Stimulated activated CD8-positive, alpha-beta memory T cell treated with anti-CD3 and anti-CD28 coated beads, Interleukin-15, amount 100 ng/mL, for 1 hour (primary cell): ENCODE measurements at regions not wholly inside any gene's neighbourhood (a gene's known extent, or its start where the extent isn't known, plus 50 kb on each side); places are given as distances from the start of the nearest gene placed in this dataset.

Experiments used
- DNase-seq: peaks from one replicate; pipeline ENCODE4 v3.0.0-alpha.2; 2020; ENCODE audit warnings: low read depth

DNA sequence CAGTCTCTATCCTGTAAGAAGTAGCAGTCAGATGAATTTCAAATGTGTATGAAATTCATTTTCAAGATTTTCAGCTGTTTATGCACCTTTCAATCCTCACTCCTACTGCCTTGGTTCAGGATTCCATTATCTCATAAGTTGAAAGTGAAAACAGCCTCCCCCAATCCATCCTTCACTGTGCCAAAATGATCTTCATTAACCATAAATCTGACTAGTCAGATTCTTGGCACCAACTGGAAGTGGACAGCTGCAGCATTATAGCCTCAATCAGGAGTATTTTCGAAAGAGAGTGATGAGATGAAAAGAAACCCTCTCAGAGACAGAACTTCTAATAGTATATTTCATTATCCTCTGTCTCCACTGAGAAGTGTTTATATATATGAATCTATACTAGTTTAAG, 365.3 kb upstream of the PDGFD start:
- DNase-seq = no peak

DNA sequence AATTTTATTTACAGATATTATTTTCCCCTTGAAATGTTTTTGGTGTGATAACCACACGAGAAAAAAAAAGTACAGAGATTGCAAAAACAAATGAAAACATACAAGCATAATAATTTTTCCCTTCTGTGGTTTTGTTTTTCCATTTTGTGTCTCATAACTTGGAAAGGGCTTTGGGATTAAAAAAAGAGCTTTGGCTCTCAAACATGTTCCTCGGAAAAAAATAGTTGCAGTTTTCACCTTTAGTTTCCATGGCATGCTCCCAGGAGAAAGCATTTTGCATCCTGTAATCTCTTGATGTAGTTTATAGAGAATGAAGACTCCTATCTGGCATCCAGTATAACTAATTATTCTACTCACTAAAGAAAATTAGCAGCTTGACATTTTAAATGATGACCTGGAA, 362.1 kb upstream of the PDGFD start:
- DNase-seq = no peak

GRCh38 chr11:104525416-104525815, 361.5 kb upstream of the PDGFD start:
- no peak for DNase-seq

DNA sequence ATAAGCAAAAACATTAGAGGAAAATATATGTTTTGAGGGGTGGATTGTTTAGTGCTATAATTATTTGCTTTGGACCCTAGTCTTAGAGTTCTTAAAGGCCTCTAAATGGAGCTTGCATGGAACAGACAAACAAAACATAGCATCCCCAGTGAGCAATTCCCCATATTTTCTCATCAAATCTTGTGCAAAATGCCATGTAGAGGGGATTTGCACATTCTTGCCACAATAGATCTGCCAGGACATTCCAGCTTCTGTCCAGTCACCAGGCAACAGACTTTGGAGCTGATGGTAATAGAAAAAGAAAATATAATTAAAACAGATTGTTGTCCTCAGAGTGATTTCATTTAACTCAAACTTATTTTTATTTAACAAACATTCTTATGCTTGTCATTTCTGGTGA, 360.3 kb upstream of the PDGFD start:
- DNase-seq = no peak

DNA sequence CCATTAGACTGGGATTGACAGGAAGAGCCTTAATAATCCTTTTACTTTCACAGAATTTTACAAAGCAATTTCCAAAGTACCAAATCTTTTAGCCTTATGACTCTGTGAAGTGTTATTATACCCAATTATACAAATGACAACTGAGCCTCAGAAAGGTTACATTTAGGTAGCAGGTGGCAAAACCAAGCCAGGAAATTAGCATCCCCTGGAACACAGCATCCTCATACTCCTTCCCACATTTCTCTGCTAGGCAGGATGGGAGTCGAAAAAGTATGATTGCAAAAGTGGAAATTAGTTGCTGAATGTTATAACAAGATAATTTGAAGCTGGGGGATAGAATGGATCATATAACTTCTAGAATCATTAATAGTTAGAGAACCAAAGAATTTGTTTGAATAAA, 359.7 kb upstream of the PDGFD start:
- DNase-seq = no peak

GRCh38 chr11:104522650-104523049, 358.7 kb upstream of the PDGFD start:
- no peak for DNase-seq

- DNase-seq = no peak
These were observed 358.2 kb upstream of the PDGFD start for GRCh38 chr11:104522123-104522522.

GRCh38 chr11:104510169-104510568, 346.2 kb upstream of the PDGFD start:
- no peak for DNase-seq

GRCh38 chr11:104490182-104490581, 326.2 kb upstream of the PDGFD start:
- DNase-seq = no peak

DNA sequence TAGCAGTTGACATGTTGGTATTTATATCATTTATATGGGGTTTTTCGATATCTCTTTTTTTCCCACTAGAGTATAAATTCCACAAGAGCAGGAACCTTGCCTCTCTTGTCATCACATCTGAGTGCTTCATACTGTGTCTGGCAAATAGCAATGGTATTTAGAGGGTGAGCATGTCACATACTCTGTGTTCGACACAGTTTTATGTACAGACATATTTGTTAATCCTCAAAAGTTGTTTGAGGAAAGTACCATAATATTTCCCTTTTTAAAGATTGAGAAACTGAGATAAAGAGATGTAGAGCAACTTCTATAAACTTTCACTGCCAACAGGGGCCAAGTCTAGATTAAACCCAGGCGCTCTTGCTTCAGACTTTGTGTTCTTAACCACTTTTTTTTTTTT, 324.6 kb upstream of the PDGFD start:
- DNase-seq = no peak

GRCh38 chr11:104487046-104487806, 323.3 kb upstream of the PDGFD start:
- DNase-seq = no peak

- no peak for DNase-seq
These were observed 321.0 kb upstream of the PDGFD start for GRCh38 chr11:104484804-104485554.

DNA sequence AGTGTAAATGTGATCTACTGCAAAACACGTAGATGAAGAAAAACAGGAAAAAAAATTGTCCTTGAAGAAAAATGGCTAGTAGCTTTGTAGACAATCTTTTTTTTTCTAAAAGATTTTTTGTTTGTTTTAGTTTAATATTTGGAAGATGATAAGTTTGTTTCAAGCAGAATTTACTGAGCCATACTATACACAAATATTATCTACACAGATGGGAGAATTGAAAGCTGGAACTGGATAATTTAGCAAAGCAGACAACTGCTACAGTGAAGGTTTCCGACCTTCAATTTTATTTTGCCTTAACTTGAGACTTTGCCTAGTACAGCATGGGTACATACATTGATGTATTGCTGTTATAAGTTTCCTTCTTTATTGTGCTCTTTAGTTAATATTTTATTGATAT, 313.0 kb upstream of the PDGFD start:
- no peak for DNase-seq

- DNase-seq = no peak
These were observed 312.5 kb upstream of the PDGFD start for GRCh38 chr11:104476454-104476853.

GRCh38 chr11:104467404-104467803, 303.5 kb upstream of the PDGFD start:
- DNase-seq = no peak

GRCh38 chr11:104465321-104465720, 301.4 kb upstream of the PDGFD start:
- DNase-seq = no peak

GRCh38 chr11:104464691-104465090, 300.7 kb upstream of the PDGFD start:
- no peak for DNase-seq

GRCh38 chr11:104462341-104462740, 298.4 kb upstream of the PDGFD start:
- no peak for DNase-seq

DNA sequence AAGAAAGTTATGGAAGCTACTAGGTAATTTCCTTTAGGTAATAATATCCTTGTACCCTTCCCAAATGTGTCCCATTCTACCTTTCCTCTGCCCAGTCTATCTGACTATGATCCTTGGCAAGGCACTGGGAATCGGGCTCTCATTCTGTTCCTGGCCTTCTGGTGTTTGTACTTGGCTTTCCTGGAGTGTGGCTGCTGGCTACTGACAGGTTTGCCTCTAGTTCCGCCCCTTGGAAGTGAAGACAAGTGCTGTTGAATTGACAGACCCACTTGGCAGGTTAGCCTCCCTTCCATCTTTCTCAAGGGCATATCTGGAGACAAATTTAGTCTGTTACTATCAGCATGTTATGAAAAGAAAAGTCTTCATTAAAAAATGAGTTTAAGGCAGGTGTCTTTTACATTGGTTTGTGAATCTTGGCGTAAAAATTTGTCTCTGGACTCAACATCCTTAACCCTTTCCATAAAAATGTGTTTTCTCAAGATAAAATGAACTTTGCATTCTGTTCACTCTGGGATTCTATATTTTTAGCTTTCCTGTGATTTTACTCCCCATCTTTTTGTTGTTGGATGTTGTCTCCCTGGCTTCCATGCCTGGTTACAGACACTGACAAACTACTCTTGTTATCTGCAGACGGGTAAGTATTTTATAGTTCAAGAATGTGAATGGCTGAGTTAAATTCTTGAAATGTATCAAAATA, 287.4 kb upstream of the PDGFD start:
- DNase-seq = no peak

- no peak for DNase-seq
These were observed 279.4 kb upstream of the PDGFD start for GRCh38 chr11:104443387-104443786.

DNA sequence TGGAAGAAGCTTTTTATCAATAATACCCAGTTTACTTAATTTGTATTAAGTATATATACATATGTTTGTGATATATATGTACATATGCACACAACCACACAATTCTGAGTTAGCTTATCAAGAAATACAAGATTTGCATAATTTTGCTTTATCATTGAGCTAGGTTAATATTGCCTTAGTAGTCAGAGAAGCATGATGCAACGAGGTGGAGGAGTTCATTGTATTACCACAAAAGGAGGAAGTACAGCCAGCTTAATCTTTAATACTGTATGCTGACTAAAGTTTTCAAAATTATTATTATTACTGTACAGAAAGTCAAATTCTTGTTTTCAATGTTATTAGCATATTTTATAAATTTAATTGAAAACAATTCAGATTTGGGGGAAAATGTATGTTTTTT, 278.4 kb upstream of the PDGFD start:
- no peak for DNase-seq

DNA sequence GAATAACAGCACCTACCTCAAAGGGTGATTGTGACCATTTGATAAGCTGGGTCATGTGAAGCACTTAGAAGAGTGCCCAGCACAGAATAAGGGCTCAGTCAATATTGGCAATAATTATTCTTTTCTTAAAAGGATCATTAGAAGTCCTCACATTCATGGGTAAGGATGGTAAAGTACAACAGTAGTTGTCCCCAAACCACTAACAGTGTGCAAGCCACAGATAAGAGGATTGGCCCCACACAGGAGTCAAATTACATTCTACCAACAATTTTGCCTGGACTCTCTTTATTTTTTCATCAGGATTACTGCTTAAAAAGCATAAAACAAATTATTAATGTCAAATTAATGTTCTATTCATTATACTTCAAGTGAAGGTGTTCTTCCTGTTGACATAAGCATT, 271.5 kb upstream of the PDGFD start:
- no peak for DNase-seq

- no peak for DNase-seq
These were observed 269.8 kb upstream of the PDGFD start for GRCh38 chr11:104433751-104434150.
